Stimulated activated naive B cell treated with anti-CD40 and anti-IgM and Interleukin-4, amounts not matched to agents 10 μg/mL and 1 μg/mL and 100 μg/mL, for 72 hours (primary cell): ENCODE measurements at regions not wholly inside any gene's neighbourhood (a gene's known extent, or its start where the extent isn't known, plus 50 kb on each side); places are given as distances from the start of the nearest gene placed in this dataset.
"Not testable (repeated sequence)": the region's sequence is repeated elsewhere in the genome, so short reads cannot be mapped to it uniquely, and the experiment has no call there.

Experiments used
- ATAC-seq, 2 donors: fragments of 150-1000 bp; cut with Tn5 transposase; replicated peaks; 2 replicates each; pipeline ENCODE4 v1.10.0; 2021; ENCODE audit warnings: moderate library complexity in 1 of 2
- DNase-seq: peaks from one replicate; pipeline ENCODE4 v3.0.0; 2021
- H3K27ac Mint-ChIP-seq: one replicate; pipeline ENCODE4 v1.8.0; 2022; ENCODE audit warnings: mild to moderate bottlenecking, mixed read lengths
- H3K27me3 Mint-ChIP-seq, 2 donors: one replicate each; pipeline ENCODE4 v1.8.0; 2022; ENCODE audit warnings: mixed read lengths in 2 of 2
- H3K36me3 Mint-ChIP-seq, 2 donors: one replicate each; pipeline ENCODE4 v1.8.0; 2022; ENCODE audit warnings: mixed read lengths in 2 of 2, mild to moderate bottlenecking in 1 of 2
- H3K4me1 Mint-ChIP-seq, 2 donors: one replicate each; pipeline ENCODE4 v1.8.0; 2022; ENCODE audit warnings: mixed read lengths in 2 of 2, mild to moderate bottlenecking in 1 of 2
- H3K4me3 Mint-ChIP-seq, 2 donors: one replicate each; pipeline ENCODE4 v1.8.0; 2022; ENCODE audit warnings: mild to moderate bottlenecking in 2 of 2, mixed read lengths in 2 of 2, moderate library complexity in 1 of 2
- H3K9me3 Mint-ChIP-seq, 2 donors: one replicate each; pipeline ENCODE4 v1.8.0; 2022; ENCODE audit warnings: mixed read lengths in 2 of 2, mild to moderate bottlenecking in 1 of 2

GRCh38 chr2:235105821-235106359 is 154.1 kb downstream of the SH3BP4 start:
- Mint-ChIP-seq H3K36me3 (no peaks in the 10 kb centered on the region), H3K27ac (no peak overlapping the region), H3K9me3 (no peaks in the 10 kb centered on the region), H3K27me3 (peaks cover 16 to 19% of the 10 kb centered on the region in 2 donors), H3K4me1 (peaks cover 2 to 6% of the 10 kb centered on the region in 2 donors), H3K4me3 (no peak overlapping the region)
- ATAC-seq = no peak
- DNase-seq = no peak

GRCh38 chr2:235106874-235107639 is 155.2 kb downstream of the SH3BP4 start:
- Mint-ChIP-seq H3K9me3 (no peaks in the 10 kb centered on the region), H3K4me3 (no peak overlapping the region), H3K27ac (no peak overlapping the region), H3K36me3 (no peaks in the 10 kb centered on the region), H3K27me3 (peaks cover 16 to 19% of the 10 kb centered on the region in 2 donors), H3K4me1 (peaks cover 2 to 6% of the 10 kb centered on the region in 2 donors)
- no peak for DNase-seq
- ATAC-seq = peak; percentile 52 to 61

- Mint-ChIP-seq H3K27ac (no peak overlapping the region), H3K27me3 (peaks cover 16 to 18% of the 10 kb centered on the region in 2 donors), H3K9me3 (no peaks in the 10 kb centered on the region), H3K36me3 (no peaks in the 10 kb centered on the region), H3K4me1 (peaks cover 2 to 6% of the 10 kb centered on the region in 2 donors), H3K4me3 (no peak overlapping the region)
- ATAC-seq = no peak
- no peak for DNase-seq
Measured at GRCh38 chr2:235107640-235107951, 155.8 kb downstream of the SH3BP4 start.

GRCh38 chr2:235109561-235109960 is 157.7 kb downstream of the SH3BP4 start:
- H3K27ac Mint-ChIP-seq, ATAC-seq, H3K36me3 Mint-ChIP-seq, H3K4me3 Mint-ChIP-seq, H3K4me1 Mint-ChIP-seq, H3K9me3 Mint-ChIP-seq, DNase-seq: not testable (repeated sequence)
- peaks cover 13 to 24% of the 10 kb centered on the region in 2 donors for H3K27me3 Mint-ChIP-seq

- Mint-ChIP-seq H3K9me3 (no peaks in the 10 kb centered on the region), H3K36me3 (no peaks in the 10 kb centered on the region), H3K27me3 (peaks cover 4 to 15% of the 10 kb centered on the region in 2 donors), H3K4me3 (no peak overlapping the region), H3K4me1 (no peaks in the 10 kb centered on the region), H3K27ac (no peak overlapping the region)
- DNase-seq (no peak), ATAC-seq (no peak)
Measured at GRCh38 chr2:235112365-235112764, 160.5 kb downstream of the SH3BP4 start.

GRCh38 chr2:235113854-235114253 is 162.0 kb downstream of the SH3BP4 start:
- no peaks in the 10 kb centered on the region for H3K4me1 Mint-ChIP-seq
- no peaks in the 10 kb centered on the region for H3K9me3 Mint-ChIP-seq
- ATAC-seq (no peak), DNase-seq (no peak)
- H3K4me3 Mint-ChIP-seq = no peak overlapping the region
- no peak overlapping the region for H3K27ac Mint-ChIP-seq
- H3K36me3 Mint-ChIP-seq = no peaks in the 10 kb centered on the region
- peaks cover 4 to 25% of the 10 kb centered on the region in 2 donors for H3K27me3 Mint-ChIP-seq

- no peaks in the 10 kb centered on the region for H3K4me1 Mint-ChIP-seq
- H3K9me3 Mint-ChIP-seq = peaks cover 0 to under 1% of the 10 kb centered on the region in 2 donors
- DNase-seq = no peak
- H3K4me3 Mint-ChIP-seq = no peak overlapping the region
- peaks cover 4 to 30% of the 10 kb centered on the region in 2 donors for H3K27me3 Mint-ChIP-seq
- ATAC-seq = no peak
- no peaks in the 10 kb centered on the region for H3K36me3 Mint-ChIP-seq
- H3K27ac Mint-ChIP-seq = no peak overlapping the region
Measured at GRCh38 chr2:235114286-235114685, 162.5 kb downstream of the SH3BP4 start.

GRCh38 chr2:235115521-235115920 is 163.7 kb downstream of the SH3BP4 start:
- DNase-seq = no peak
- no peak for ATAC-seq
- Mint-ChIP-seq H3K4me3 (no peak overlapping the region), H3K36me3 (no peaks in the 10 kb centered on the region), H3K27me3 (peaks cover 9 to 35% of the 10 kb centered on the region in 2 donors), H3K4me1 (no peaks in the 10 kb centered on the region), H3K27ac (no peak overlapping the region), H3K9me3 (peaks cover 5 to 6% of the 10 kb centered on the region in 2 donors)

GRCh38 chr2:235116885-235117492 is 165.2 kb downstream of the SH3BP4 start:
- Mint-ChIP-seq H3K27ac (no peak overlapping the region), H3K4me1 (no peaks in the 10 kb centered on the region), H3K9me3 (peaks cover 5 to 6% of the 10 kb centered on the region in 2 donors), H3K36me3 (no peaks in the 10 kb centered on the region), H3K4me3 (no peak overlapping the region), H3K27me3 (peaks cover 16 to 42% of the 10 kb centered on the region in 2 donors)
- ATAC-seq (no peak), DNase-seq (no peak)

GRCh38 chr2:235126768-235127167 is 175.0 kb downstream of the SH3BP4 start:
- no peaks in the 10 kb centered on the region for H3K9me3 Mint-ChIP-seq
- no peak for DNase-seq

GRCh38 chr2:235127931-235128330 is 176.1 kb downstream of the SH3BP4 start:
- no peaks in the 10 kb centered on the region for H3K9me3 Mint-ChIP-seq
- DNase-seq (no peak), ATAC-seq (no peak)
- H3K4me3 Mint-ChIP-seq = no peak overlapping the region
- no peak overlapping the region for H3K27ac Mint-ChIP-seq
- peaks cover 27 to 56% of the 10 kb centered on the region in 2 donors for H3K27me3 Mint-ChIP-seq
- no peaks in the 10 kb centered on the region for H3K36me3 Mint-ChIP-seq
- no peaks in the 10 kb centered on the region for H3K4me1 Mint-ChIP-seq

More at GRCh38 chr2:235126768-235127167, 175.0 kb downstream of the SH3BP4 start:
- peaks cover 23 to 45% of the 10 kb centered on the region in 2 donors for H3K27me3 Mint-ChIP-seq
- no peak overlapping the region for H3K27ac Mint-ChIP-seq
- no peaks in the 10 kb centered on the region for H3K36me3 Mint-ChIP-seq
- no peak overlapping the region for H3K4me3 Mint-ChIP-seq
- no peak for ATAC-seq
- H3K4me1 Mint-ChIP-seq = no peaks in the 10 kb centered on the region

GRCh38 chr2:235129850-235130249 is 178.0 kb downstream of the SH3BP4 start:
- DNase-seq (no peak), ATAC-seq (no peak)
- no peaks in the 10 kb centered on the region for H3K36me3 Mint-ChIP-seq
- no peaks in the 10 kb centered on the region for H3K9me3 Mint-ChIP-seq
- no peak overlapping the region for H3K27ac Mint-ChIP-seq
- no peak overlapping the region for H3K4me3 Mint-ChIP-seq
- H3K27me3 Mint-ChIP-seq = peaks cover 35 to 60% of the 10 kb centered on the region in 2 donors
- H3K4me1 Mint-ChIP-seq = no peaks in the 10 kb centered on the region

- ATAC-seq = no peak
- Mint-ChIP-seq H3K27me3 (peaks cover 42 to 58% of the 10 kb centered on the region in 2 donors), H3K27ac (no peak overlapping the region), H3K4me1 (peaks cover 0 to 3% of the 10 kb centered on the region in 2 donors), H3K4me3 (no peak overlapping the region), H3K36me3 (no peaks in the 10 kb centered on the region), H3K9me3 (no peaks in the 10 kb centered on the region)
- DNase-seq = no peak
Measured at GRCh38 chr2:235131334-235132305, 179.8 kb downstream of the SH3BP4 start.

GRCh38 chr2:235132651-235133050 is 180.8 kb downstream of the SH3BP4 start:
- no peaks in the 10 kb centered on the region for H3K36me3 Mint-ChIP-seq
- DNase-seq (no peak), ATAC-seq (no peak)
- H3K4me3 Mint-ChIP-seq = no peak overlapping the region
- H3K4me1 Mint-ChIP-seq = peaks cover 0 to 3% of the 10 kb centered on the region in 2 donors
- peaks cover 47 to 61% of the 10 kb centered on the region in 2 donors for H3K27me3 Mint-ChIP-seq
- no peaks in the 10 kb centered on the region for H3K9me3 Mint-ChIP-seq
- no peak overlapping the region for H3K27ac Mint-ChIP-seq
